ENCODE measurements at regions not wholly inside any gene's neighbourhood (a gene's known extent, or its start where the extent isn't known, plus 50 kb on each side); places are given as distances from the start of the nearest gene placed in this dataset.
A peak's percentile ranks its signal among the peaks of the same experiment; 100 is the strongest.

- DNase-seq (ENCODE audit: low read depth) = no peak
Measured at GRCh38 chr3:44092497-44092896, 149.2 kb upstream of the TOPAZ1 start.

- no peak for DNase-seq (ENCODE audit: low read depth)
Measured at GRCh38 chr3:44093531-44093930, 148.2 kb upstream of the TOPAZ1 start.

GRCh38 chr3:44098656-44099415 is 142.8 kb upstream of the TOPAZ1 start:
- no peak for DNase-seq (ENCODE audit: low read depth)

- DNase-seq (ENCODE audit: low read depth) = no peak
Measured at GRCh38 chr3:44099566-44100297, 142.0 kb upstream of the TOPAZ1 start.

- DNase-seq (ENCODE audit: low read depth) = no peak
Measured at GRCh38 chr3:44100298-44100695, 141.4 kb upstream of the TOPAZ1 start.

- no peak for DNase-seq (ENCODE audit: low read depth)
Measured at GRCh38 chr3:44104043-44104442, 137.6 kb upstream of the TOPAZ1 start.

- DNase-seq (ENCODE audit: low read depth) = peak; percentile 10
Measured at GRCh38 chr3:44104668-44105321, 136.9 kb upstream of the TOPAZ1 start.

- no peak for DNase-seq (ENCODE audit: low read depth)
Measured at GRCh38 chr3:44105571-44105970, 136.1 kb upstream of the TOPAZ1 start.

- no peak for DNase-seq (ENCODE audit: low read depth)
Measured at GRCh38 chr3:44106756-44107155, 134.9 kb upstream of the TOPAZ1 start.

- no peak for DNase-seq (ENCODE audit: low read depth)
Measured at GRCh38 chr3:44108481-44108880, 133.2 kb upstream of the TOPAZ1 start.

GRCh38 chr3:44109771-44110361 is 131.8 kb upstream of the TOPAZ1 start:
- no peak for DNase-seq (ENCODE audit: low read depth)

GRCh38 chr3:44110648-44111047 is 131.0 kb upstream of the TOPAZ1 start:
- DNase-seq (ENCODE audit: low read depth) = no peak

- no peak for DNase-seq (ENCODE audit: low read depth)
Measured at GRCh38 chr3:44111482-44111881, 130.2 kb upstream of the TOPAZ1 start.

GRCh38 chr3:44114142-44114541 is 127.5 kb upstream of the TOPAZ1 start:
- DNase-seq (ENCODE audit: low read depth) = no peak

GRCh38 chr3:44117239-44117638 is 124.4 kb upstream of the TOPAZ1 start:
- no peak for DNase-seq (ENCODE audit: low read depth)

- DNase-seq (ENCODE audit: low read depth) = no peak
Measured at GRCh38 chr3:44117736-44118135, 124.0 kb upstream of the TOPAZ1 start.

- no peak for DNase-seq (ENCODE audit: low read depth)
Measured at GRCh38 chr3:44120721-44121582, 120.7 kb upstream of the TOPAZ1 start.

GRCh38 chr3:44125246-44125645 is 116.4 kb upstream of the TOPAZ1 start:
- no peak for DNase-seq (ENCODE audit: low read depth)

GRCh38 chr3:44125882-44126281 is 115.8 kb upstream of the TOPAZ1 start:
- DNase-seq (ENCODE audit: low read depth) = no peak

GRCh38 chr3:44128057-44128775 is 113.5 kb upstream of the TOPAZ1 start:
- no peak for DNase-seq (ENCODE audit: low read depth)

- no peak for DNase-seq (ENCODE audit: low read depth)
Measured at GRCh38 chr3:44130249-44130648, 111.4 kb upstream of the TOPAZ1 start.
